ENCODE measurements at regions not wholly inside any gene's neighbourhood (a gene's known extent, or its start where the extent isn't known, plus 50 kb on each side); places are given as distances from the start of the nearest gene placed in this dataset.

GRCh38 chr2:128368437-128369107 lies 49.9 kb upstream of the HS6ST1 start:
- Mint-ChIP-seq H3K4me3 (no peak overlapping the region), H3K27ac (no peak overlapping the region), H3K27me3 (peaks cover 5% of the 10 kb centered on the region), H3K36me3 (no peaks in the 10 kb centered on the region), H3K9me3 (no peaks in the 10 kb centered on the region), H3K4me1 (no peaks in the 10 kb centered on the region)
- no peak for ATAC-seq

- H3K4me1 Mint-ChIP-seq, result no peaks in the 10 kb centered on the region
- no peak overlapping the region for H3K27ac Mint-ChIP-seq
- peaks cover 11% of the 10 kb centered on the region for H3K27me3 Mint-ChIP-seq
- H3K4me3 Mint-ChIP-seq, result no peak overlapping the region
- no peak for ATAC-seq
- no peaks in the 10 kb centered on the region for H3K9me3 Mint-ChIP-seq
- no peaks in the 10 kb centered on the region for H3K36me3 Mint-ChIP-seq
Observed at GRCh38 chr2:128369108-128369555, 50.5 kb upstream of the HS6ST1 start.

- no peak for ATAC-seq
- Mint-ChIP-seq H3K4me1 (no peaks in the 10 kb centered on the region), H3K36me3 (no peaks in the 10 kb centered on the region), H3K27me3 (peaks cover 12% of the 10 kb centered on the region), H3K4me3 (no peak overlapping the region), H3K27ac (no peak overlapping the region), H3K9me3 (no peaks in the 10 kb centered on the region)
Observed at GRCh38 chr2:128369602-128370467, 51.2 kb upstream of the HS6ST1 start.

GRCh38 chr2:128370468-128371247 lies 52.0 kb upstream of the HS6ST1 start:
- peaks cover 12% of the 10 kb centered on the region for H3K27me3 Mint-ChIP-seq

GRCh38 chr2:128371248-128371630 lies 52.6 kb upstream of the HS6ST1 start:
- no peaks in the 10 kb centered on the region for H3K4me1 Mint-ChIP-seq
- H3K27ac Mint-ChIP-seq, result no peak overlapping the region
- no peak overlapping the region for H3K4me3 Mint-ChIP-seq
- no peak for ATAC-seq
- peaks cover 12% of the 10 kb centered on the region for H3K27me3 Mint-ChIP-seq
- H3K36me3 Mint-ChIP-seq, result no peaks in the 10 kb centered on the region
- H3K9me3 Mint-ChIP-seq, result no peaks in the 10 kb centered on the region

More at GRCh38 chr2:128370468-128371247, 52.0 kb upstream of the HS6ST1 start:
- no peaks in the 10 kb centered on the region for H3K36me3 Mint-ChIP-seq
- H3K9me3 Mint-ChIP-seq, result no peaks in the 10 kb centered on the region
- no peaks in the 10 kb centered on the region for H3K4me1 Mint-ChIP-seq
- H3K4me3 Mint-ChIP-seq, result no peak overlapping the region
- no peak overlapping the region for H3K27ac Mint-ChIP-seq
- ATAC-seq, result no peak

- H3K4me1 Mint-ChIP-seq, result no peaks in the 10 kb centered on the region
- no peaks in the 10 kb centered on the region for H3K9me3 Mint-ChIP-seq
- no peak overlapping the region for H3K27ac Mint-ChIP-seq
- no peak overlapping the region for H3K4me3 Mint-ChIP-seq
- no peak for ATAC-seq
- H3K27me3 Mint-ChIP-seq, result peaks cover 12% of the 10 kb centered on the region
- H3K36me3 Mint-ChIP-seq, result no peaks in the 10 kb centered on the region
Observed at GRCh38 chr2:128371648-128372345, 53.1 kb upstream of the HS6ST1 start.

GRCh38 chr2:128372621-128373341 lies 54.1 kb upstream of the HS6ST1 start:
- Mint-ChIP-seq H3K27me3 (peaks cover 12% of the 10 kb centered on the region), H3K4me1 (no peaks in the 10 kb centered on the region), H3K9me3 (no peaks in the 10 kb centered on the region), H3K27ac (no peak overlapping the region), H3K36me3 (no peaks in the 10 kb centered on the region), H3K4me3 (no peak overlapping the region)
- ATAC-seq, result no peak

- no peak overlapping the region for H3K27ac Mint-ChIP-seq
- ATAC-seq, result no peak
- H3K9me3 Mint-ChIP-seq, result no peaks in the 10 kb centered on the region
- H3K4me3 Mint-ChIP-seq, result no peak overlapping the region
- H3K36me3 Mint-ChIP-seq, result no peaks in the 10 kb centered on the region
- H3K4me1 Mint-ChIP-seq, result no peaks in the 10 kb centered on the region
- H3K27me3 Mint-ChIP-seq, result peaks cover 12% of the 10 kb centered on the region
Observed at GRCh38 chr2:128373451-128374000, 54.9 kb upstream of the HS6ST1 start.

- Mint-ChIP-seq H3K4me3 (no peak overlapping the region), H3K9me3 (no peaks in the 10 kb centered on the region), H3K27ac (no peak overlapping the region), H3K27me3 (peaks cover 12% of the 10 kb centered on the region), H3K4me1 (no peaks in the 10 kb centered on the region), H3K36me3 (no peaks in the 10 kb centered on the region)
- no peak for ATAC-seq
Observed at GRCh38 chr2:128374001-128374710, 55.5 kb upstream of the HS6ST1 start.

GRCh38 chr2:128374711-128375413 lies 56.2 kb upstream of the HS6ST1 start:
- Mint-ChIP-seq H3K27me3 (peaks cover 12% of the 10 kb centered on the region), H3K9me3 (no peaks in the 10 kb centered on the region), H3K4me1 (no peaks in the 10 kb centered on the region), H3K4me3 (no peak overlapping the region), H3K27ac (no peak overlapping the region), H3K36me3 (no peaks in the 10 kb centered on the region)
- no peak for ATAC-seq

GRCh38 chr2:128375454-128375853 lies 56.8 kb upstream of the HS6ST1 start:
- no peaks in the 10 kb centered on the region for H3K4me1 Mint-ChIP-seq
- no peaks in the 10 kb centered on the region for H3K36me3 Mint-ChIP-seq
- no peak overlapping the region for H3K27ac Mint-ChIP-seq
- H3K9me3 Mint-ChIP-seq, result no peaks in the 10 kb centered on the region
- no peak overlapping the region for H3K4me3 Mint-ChIP-seq
- H3K27me3 Mint-ChIP-seq, result peaks cover 12% of the 10 kb centered on the region
- ATAC-seq, result no peak

GRCh38 chr2:128376241-128377041 lies 57.8 kb upstream of the HS6ST1 start:
- no peak overlapping the region for H3K27ac Mint-ChIP-seq
- no peak for ATAC-seq
- no peaks in the 10 kb centered on the region for H3K36me3 Mint-ChIP-seq
- H3K4me3 Mint-ChIP-seq, result no peak overlapping the region
- no peaks in the 10 kb centered on the region for H3K9me3 Mint-ChIP-seq
- H3K27me3 Mint-ChIP-seq, result peaks cover 12% of the 10 kb centered on the region
- no peaks in the 10 kb centered on the region for H3K4me1 Mint-ChIP-seq

Measured in stimulated activated memory B cell treated with anti-CD40 and anti-IgM and Interleukin-4, amounts not matched to agents 10 μg/mL and 1 μg/mL and 100 μg/mL, for 72 hours (primary cell).